ENCODE measurements at regions not wholly inside any gene's neighbourhood (a gene's known extent, or its start where the extent isn't known, plus 50 kb on each side); places are given as distances from the start of the nearest gene placed in this dataset.

DNA sequence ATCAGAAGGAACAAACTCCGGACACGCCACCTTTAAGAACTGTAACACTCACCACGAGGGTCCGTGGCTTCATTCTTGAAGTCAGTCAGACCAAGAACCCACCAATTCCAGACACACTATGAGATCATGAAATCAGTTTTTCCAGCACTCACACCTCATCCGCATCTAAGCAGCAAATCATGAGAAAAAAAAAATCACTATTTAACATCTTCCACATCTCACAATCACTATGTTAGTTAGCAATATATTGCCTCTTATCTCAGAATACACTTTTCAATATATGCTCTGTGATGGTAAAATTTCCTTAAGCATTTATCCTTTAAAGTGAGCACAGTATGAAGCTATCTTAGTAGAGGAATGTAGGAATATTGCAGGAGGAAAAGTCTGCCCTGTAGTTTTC lies 328.7 kb downstream of the FAM181B start:
- CTCF ChIA-PET (ENCODE audit: partially characterized antibody): no interaction called here
- Histone ChIP-seq H3K79me2 (ENCODE audit: control insufficient read depth in 1 of 2, insufficient read depth in 2 of 2, low read length in 2 of 2) (no peaks in the 10 kb centered on the region), H3K4ac (replicated peaks; ENCODE audit: insufficient read length, low read depth, low read length) (no peak overlapping the region), H3K23ac (ENCODE audit: insufficient read length) (no peak overlapping the region), H2BK12ac (ENCODE audit: low read depth, low read length) (no peak overlapping the region), H3K4me1 (replicated peaks in 1 of 4; ENCODE audit: control insufficient read depth in 3 of 4, insufficient read depth in 4 of 4, low read length in 3 of 4) (no peaks in the 10 kb centered on the region), H3K18ac (ENCODE audit: extremely low read depth, low read length) (no peak overlapping the region), H3K4me2 (ENCODE audit: insufficient read depth in 1 of 2, low read depth in 2 of 2, low read length in 2 of 2) (no peak overlapping the region), H2AFZ (ENCODE audit: low read length) (no peak overlapping the region), H3K27me3 (replicated peaks in 1 of 4; ENCODE audit: control insufficient read depth in 3 of 4, extremely low read depth in 1 of 4, insufficient read depth in 3 of 4, low read length in 3 of 4) (no peaks in the 10 kb centered on the region), H4K20me1 (replicated peaks in 1 of 2; ENCODE audit: control insufficient read depth in 1 of 2, insufficient read depth in 2 of 2, low read length in 2 of 2) (no peaks in the 10 kb centered on the region), H2AK5ac (ENCODE audit: low read depth, low read length) (no peak overlapping the region), H4K5ac (ENCODE audit: insufficient read length, low read depth, low read length) (no peak overlapping the region), H3K56ac (replicated peaks; ENCODE audit: insufficient read length, low read depth, low read length) (no peak overlapping the region), H3K36me3 (ENCODE audit: control insufficient read depth in 2 of 4, insufficient read depth in 4 of 4, low read length in 3 of 4) (no peaks in the 10 kb centered on the region), H3K14ac (ENCODE audit: insufficient read length) (no peak overlapping the region), H2BK20ac (ENCODE audit: low read length) (no peak overlapping the region), H3K9me3 (ENCODE audit: insufficient read depth in 2 of 2, low read depth in 1 of 2, low read length in 1 of 2) (peaks cover 0 to 7% of the 10 kb centered on the region in 2 experiments; a peak in 1 of 4 replicates), H2BK120ac (replicated peaks; ENCODE audit: low read depth, low read length) (no peak overlapping the region), H3K23me2 (ENCODE audit: low read depth, low read length) (no peaks in the 10 kb centered on the region), H3K9ac (replicated peaks in 1 of 4; ENCODE audit: extremely low read depth in 1 of 4, low read depth in 3 of 4, low read length in 3 of 4) (no peak overlapping the region), H2BK5ac (ENCODE audit: low read depth, low read length) (no peak overlapping the region), H3K4me3 (ENCODE audit: extremely low read depth in 1 of 4, insufficient read depth in 2 of 4, low read depth in 3 of 4, low read length in 4 of 4) (no peak overlapping the region), H3K79me1 (ENCODE audit: low read depth, low read length) (no peaks in the 10 kb centered on the region), H4K8ac (ENCODE audit: extremely low read depth, insufficient read depth, low read length) (no peak overlapping the region), H4K91ac (replicated peaks; ENCODE audit: insufficient read length, low read length) (no peak overlapping the region), H3K27ac (ENCODE audit: low read depth, low read length) (no peak overlapping the region), H2BK15ac (ENCODE audit: low read length) (no peak overlapping the region)
- DNase-seq (ENCODE audit: low read depth in 1 of 2, low spot score in 2 of 2) (no peak), FAIRE-seq (no peak)
- 94% methylated on average over 5 of the region's 5 CpGs; no CpG with 5 or more reads in 1 of the 2 experiments for WGBS, 2 experiments (ENCODE audit: extremely low coverage in 1 of 2, insufficient coverage in 1 of 2, insufficient read length in 1 of 2, insufficient replicate concordance in 2 of 2, low coverage in 1 of 2, low lambda C conversion rate in 2 of 2, missing lambda C conversion rate in 1 of 2)
- POLR2A ChIA-PET (ENCODE audit: partially characterized antibody): no interaction called here
- TF ChIP-seq SRF (IDR thresholded peaks at IDR 0.05; ENCODE audit: low read depth, low read length): no peak
- TF ChIP-seq, protein P1, sequence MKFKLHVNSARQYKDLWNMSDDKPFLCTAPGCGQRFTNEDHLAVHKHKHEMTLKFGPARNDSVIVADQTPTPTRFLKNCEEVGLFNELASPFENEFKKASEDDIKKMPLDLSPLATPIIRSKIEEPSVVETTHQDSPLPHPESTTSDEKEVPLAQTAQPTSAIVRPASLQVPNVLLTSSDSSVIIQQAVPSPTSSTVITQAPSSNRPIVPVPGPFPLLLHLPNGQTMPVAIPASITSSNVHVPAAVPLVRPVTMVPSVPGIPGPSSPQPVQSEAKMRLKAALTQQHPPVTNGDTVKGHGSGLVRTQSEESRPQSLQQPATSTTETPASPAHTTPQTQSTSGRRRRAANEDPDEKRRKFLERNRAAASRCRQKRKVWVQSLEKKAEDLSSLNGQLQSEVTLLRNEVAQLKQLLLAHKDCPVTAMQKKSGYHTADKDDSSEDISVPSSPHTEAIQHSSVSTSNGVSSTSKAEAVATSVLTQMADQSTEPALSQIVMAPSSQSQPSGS (IDR thresholded peaks at IDR 0.05; ENCODE audit: low read length): no peak
- no peak for TF ChIP-seq SIRT6 (IDR thresholded peaks at IDR 0.05; ENCODE audit: low read length)
- TF ChIP-seq SP1 (IDR thresholded peaks at IDR 0.05; ENCODE audit: low read depth, low read length): no peak
- no peak for TF ChIP-seq CEBPB (IDR thresholded peaks at IDR 0.05; ENCODE audit: low read depth, low read length)
- TF ChIP-seq CBX5 (IDR thresholded peaks at IDR 0.05; ENCODE audit: low read depth, low read length): no peak
- TF ChIP-seq TEAD4 (IDR thresholded peaks at IDR 0.05; ENCODE audit: low read depth, low read length): no peak
- TF ChIP-seq ZNF274 (IDR thresholded peaks at IDR 0.05; ENCODE audit: borderline replicate concordance, extremely low read depth, low read length): no peak
- TF ChIP-seq NRF1 (IDR thresholded peaks at IDR 0.05; ENCODE audit: low read depth, low read length): no peak
- no peak for TF ChIP-seq TAF1 (IDR thresholded peaks at IDR 0.05; ENCODE audit: low read depth, low read length)

Measured in H1 (cell line).